Prostate gland (tissue), 2 donors: ENCODE measurements at regions not wholly inside any gene's neighbourhood (a gene's known extent, or its start where the extent isn't known, plus 50 kb on each side); places are given as distances from the start of the nearest gene placed in this dataset.

Experiments
- POLR2A ChIP-seq: fragments of 450-650 bp; IDR thresholded peaks from one replicate; pipeline ENCODE4 v1.6.1; 2016; ENCODE audit warnings: antibody characterized with exemption, mild to moderate bottlenecking
- POLR2AphosphoS5 ChIP-seq: sonication (generic); formaldehyde crosslinking; IDR thresholded peaks from one replicate; pipeline ENCODE4 v1.6.1; 2017; ENCODE audit warnings: antibody characterized with exemption
- TF ChIP-seq, protein P1 (sequence below), 4 experiments: fragments of 200-600 bp in 2 of 4; fragments of 450-650 bp in 2 of 4; sonication (generic) in 2 of 4; IDR thresholded peaks; 1 replicate in 3 of 4; 2 replicates in 1 of 4; pipeline ENCODE4 v1.5.1; 2016 to 2019; ENCODE audit warnings: antibody characterized with exemption in 4 of 4, mild to moderate bottlenecking in 2 of 4, moderate library complexity in 2 of 4

DNA sequence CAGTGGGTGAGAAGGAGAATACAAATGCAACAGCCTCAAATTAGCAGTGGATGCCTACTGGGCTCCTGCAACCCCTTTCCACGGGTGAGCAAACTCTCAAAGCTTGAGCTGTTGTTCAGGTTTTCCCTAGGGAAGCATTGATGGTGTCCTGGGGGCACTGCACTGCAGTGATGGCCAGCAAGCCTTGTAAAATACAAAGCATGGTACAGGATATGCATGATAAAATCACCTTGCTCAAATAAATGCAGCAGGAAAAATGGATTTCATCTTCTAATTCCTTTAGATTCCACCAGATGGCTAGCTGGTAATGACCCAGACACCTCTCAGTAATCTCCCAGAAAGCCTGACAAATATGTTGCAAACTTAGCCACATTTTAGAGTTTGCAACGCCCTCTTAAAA lies 698.2 kb downstream of the TRIB2 start:
- TF ChIP-seq, protein P1, sequence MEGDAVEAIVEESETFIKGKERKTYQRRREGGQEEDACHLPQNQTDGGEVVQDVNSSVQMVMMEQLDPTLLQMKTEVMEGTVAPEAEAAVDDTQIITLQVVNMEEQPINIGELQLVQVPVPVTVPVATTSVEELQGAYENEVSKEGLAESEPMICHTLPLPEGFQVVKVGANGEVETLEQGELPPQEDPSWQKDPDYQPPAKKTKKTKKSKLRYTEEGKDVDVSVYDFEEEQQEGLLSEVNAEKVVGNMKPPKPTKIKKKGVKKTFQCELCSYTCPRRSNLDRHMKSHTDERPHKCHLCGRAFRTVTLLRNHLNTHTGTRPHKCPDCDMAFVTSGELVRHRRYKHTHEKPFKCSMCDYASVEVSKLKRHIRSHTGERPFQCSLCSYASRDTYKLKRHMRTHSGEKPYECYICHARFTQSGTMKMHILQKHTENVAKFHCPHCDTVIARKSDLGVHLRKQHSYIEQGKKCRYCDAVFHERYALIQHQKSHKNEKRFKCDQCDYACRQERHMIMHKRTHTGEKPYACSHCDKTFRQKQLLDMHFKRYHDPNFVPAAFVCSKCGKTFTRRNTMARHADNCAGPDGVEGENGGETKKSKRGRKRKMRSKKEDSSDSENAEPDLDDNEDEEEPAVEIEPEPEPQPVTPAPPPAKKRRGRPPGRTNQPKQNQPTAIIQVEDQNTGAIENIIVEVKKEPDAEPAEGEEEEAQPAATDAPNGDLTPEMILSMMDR (IDR thresholded peaks at IDR 0.05), result no peak
- TF ChIP-seq POLR2AphosphoS5, result no peak
- TF ChIP-seq POLR2A, result no peak
